NT2/D1 (cell line): ENCODE measurements at regions not wholly inside any gene's neighbourhood (a gene's known extent, or its start where the extent isn't known, plus 50 kb on each side); places are given as distances from the start of the nearest gene placed in this dataset.

Source experiments
- SUZ12 ChIP-seq: IDR thresholded peaks from 2 replicates; pipeline ENCODE4 v1.6.1; 2011; ENCODE audit not compliant: insufficient read length, insufficient read depth; ENCODE audit errors: extremely low read depth
- YY1 ChIP-seq: IDR thresholded peaks from 2 replicates; pipeline ENCODE4 v1.6.1; 2011; ENCODE audit not compliant: insufficient read length, insufficient read depth

DNA sequence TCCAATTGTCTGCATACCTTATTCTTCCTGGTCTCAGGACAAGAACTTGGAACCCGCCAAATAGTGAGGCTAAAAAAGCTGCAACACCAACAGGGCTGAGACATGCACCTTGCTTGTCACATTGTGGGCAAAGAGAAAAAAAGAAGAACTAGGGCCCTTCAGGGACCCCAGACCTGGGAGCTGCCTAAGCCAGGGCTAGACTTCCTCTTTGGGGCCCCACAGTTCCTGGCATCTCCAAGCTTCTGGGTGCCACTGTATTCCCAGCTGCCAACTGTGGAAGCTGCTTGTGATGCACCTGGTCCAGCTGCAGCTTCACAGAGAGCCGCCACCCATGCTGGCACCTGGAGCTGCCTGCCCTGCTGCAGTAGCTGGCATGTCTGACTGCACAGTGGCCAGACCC, 370.6 kb downstream of the CD83 start:
- no peak for TF ChIP-seq YY1
- TF ChIP-seq SUZ12, result no peak
